ENCODE measurements at regions not wholly inside any gene's neighbourhood (a gene's known extent, or its start where the extent isn't known, plus 50 kb on each side); places are given as distances from the start of the nearest gene placed in this dataset.

DNA sequence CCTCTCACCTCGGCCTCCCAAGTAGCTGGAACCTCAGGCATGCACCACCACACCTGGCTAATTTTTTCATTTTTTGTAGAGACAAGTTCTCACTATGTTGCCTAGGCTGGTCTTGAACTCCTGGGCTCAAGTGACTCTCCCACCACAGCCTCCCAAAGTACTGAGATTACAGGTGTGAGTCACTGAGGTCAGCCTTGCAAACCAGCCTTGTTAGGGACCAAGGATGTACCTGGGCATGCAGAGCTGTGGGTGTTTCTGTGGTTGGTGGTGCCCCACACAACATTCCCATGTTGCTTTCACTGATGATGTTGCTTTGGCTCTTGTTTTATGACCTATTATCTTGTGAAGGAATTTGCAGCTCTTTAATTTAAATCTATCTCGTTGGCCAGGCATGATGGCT lies 54.8 kb downstream of the OTUD1 start:
- ChIA-PET CTCF (no interaction called here), POLR2A (no interaction called here)
- H3K4me3 ChIP-seq (ENCODE audit: low read depth, low read length) = no peak overlapping the region
- no peaks in the 10 kb centered on the region for H3K9me3 ChIP-seq (ENCODE audit: control insufficient read depth, insufficient read depth, low read depth, low read length)
- no peak for TF ChIP-seq ZNF10 (tag by site-specific recombination; IDR thresholded peaks at IDR 0.05)
- TF ChIP-seq KLF7 (tag by site-specific recombination; IDR thresholded peaks at IDR 0.05; ENCODE audit: borderline replicate concordance) = no peak
- TF ChIP-seq ZNF791 (tag by site-specific recombination; IDR thresholded peaks at IDR 0.05) = no peak
- no peak for TF ChIP-seq ZSCAN4 (tag by site-specific recombination; IDR thresholded peaks at IDR 0.05)
- TF ChIP-seq ZNF280D (tag by site-specific recombination; IDR thresholded peaks at IDR 0.05) = no peak
- no peak for TF ChIP-seq ZNF785 (tag by site-specific recombination; IDR thresholded peaks at IDR 0.05)
- no peaks in the 10 kb centered on the region for H3K4me1 ChIP-seq (ENCODE audit: control insufficient read depth, insufficient read depth, low read length)
- H3K36me3 ChIP-seq (ENCODE audit: control insufficient read depth in 2 of 2, insufficient read depth in 1 of 2, low read length in 2 of 2) = no peaks in the 10 kb centered on the region; a peak in 1 of 3 replicates
- H3K27ac ChIP-seq (ENCODE audit: extremely low read depth, low read depth, low read length) = no peak overlapping the region

- no peak overlapping the region for H3K27ac ChIP-seq (ENCODE audit: extremely low read depth, low read depth, low read length)
- CTCF ChIA-PET = interaction anchor here (0.7 to 1.4 kb wide), 2 partner anchors 32 to 53 kb away, joined by 3 read pairs; no protein-coding TSS in a partner anchor
- POLR2A ChIA-PET = no interaction called here
These were observed 57.9 kb downstream of the OTUD1 start for GRCh38 chr10:23496727-23497126.

More at GRCh38 chr10:23496727-23497126, 57.9 kb downstream of the OTUD1 start:
- Histone ChIP-seq H3K9me3 (ENCODE audit: control insufficient read depth, insufficient read depth, low read depth, low read length) (no peaks in the 10 kb centered on the region), H3K36me3 (ENCODE audit: control insufficient read depth in 2 of 2, insufficient read depth in 1 of 2, low read length in 2 of 2) (no peaks in the 10 kb centered on the region; a peak in 1 of 3 replicates), H3K4me3 (ENCODE audit: low read depth, low read length) (no peak overlapping the region), H3K4me1 (ENCODE audit: control insufficient read depth, insufficient read depth, low read length) (no peaks in the 10 kb centered on the region)
- TF ChIP-seq ZNF830 (tag by site-specific recombination; IDR thresholded peaks at IDR 0.05; ENCODE audit: low read depth) (no peak), SALL2 (tag by site-specific recombination; IDR thresholded peaks at IDR 0.05; ENCODE audit: borderline replicate concordance) (no peak), ZFP37 (tag by site-specific recombination; IDR thresholded peaks at IDR 0.05) (no peak), ZNF146 (tag by site-specific recombination; IDR thresholded peaks at IDR 0.05) (no peak), ZNF621 (tag by site-specific recombination; IDR thresholded peaks at IDR 0.05) (no peak), SP7 (tag by site-specific recombination; IDR thresholded peaks at IDR 0.05) (no peak), ZNF623 (tag by site-specific recombination; IDR thresholded peaks at IDR 0.05) (no peak), EGR2 (tag by site-specific recombination; IDR thresholded peaks at IDR 0.05; ENCODE audit: low read depth) (no peak), ZNF585B (tag by site-specific recombination; IDR thresholded peaks at IDR 0.05) (no peak), ZSCAN5A (tag by site-specific recombination; IDR thresholded peaks at IDR 0.05) (no peak), ZNF16 (tag by site-specific recombination; IDR thresholded peaks at IDR 0.05; ENCODE audit: low read depth) (no peak), ZNF600 (tag by site-specific recombination; IDR thresholded peaks at IDR 0.05) (no peak)
- TF ChIP-seq, protein P1, sequence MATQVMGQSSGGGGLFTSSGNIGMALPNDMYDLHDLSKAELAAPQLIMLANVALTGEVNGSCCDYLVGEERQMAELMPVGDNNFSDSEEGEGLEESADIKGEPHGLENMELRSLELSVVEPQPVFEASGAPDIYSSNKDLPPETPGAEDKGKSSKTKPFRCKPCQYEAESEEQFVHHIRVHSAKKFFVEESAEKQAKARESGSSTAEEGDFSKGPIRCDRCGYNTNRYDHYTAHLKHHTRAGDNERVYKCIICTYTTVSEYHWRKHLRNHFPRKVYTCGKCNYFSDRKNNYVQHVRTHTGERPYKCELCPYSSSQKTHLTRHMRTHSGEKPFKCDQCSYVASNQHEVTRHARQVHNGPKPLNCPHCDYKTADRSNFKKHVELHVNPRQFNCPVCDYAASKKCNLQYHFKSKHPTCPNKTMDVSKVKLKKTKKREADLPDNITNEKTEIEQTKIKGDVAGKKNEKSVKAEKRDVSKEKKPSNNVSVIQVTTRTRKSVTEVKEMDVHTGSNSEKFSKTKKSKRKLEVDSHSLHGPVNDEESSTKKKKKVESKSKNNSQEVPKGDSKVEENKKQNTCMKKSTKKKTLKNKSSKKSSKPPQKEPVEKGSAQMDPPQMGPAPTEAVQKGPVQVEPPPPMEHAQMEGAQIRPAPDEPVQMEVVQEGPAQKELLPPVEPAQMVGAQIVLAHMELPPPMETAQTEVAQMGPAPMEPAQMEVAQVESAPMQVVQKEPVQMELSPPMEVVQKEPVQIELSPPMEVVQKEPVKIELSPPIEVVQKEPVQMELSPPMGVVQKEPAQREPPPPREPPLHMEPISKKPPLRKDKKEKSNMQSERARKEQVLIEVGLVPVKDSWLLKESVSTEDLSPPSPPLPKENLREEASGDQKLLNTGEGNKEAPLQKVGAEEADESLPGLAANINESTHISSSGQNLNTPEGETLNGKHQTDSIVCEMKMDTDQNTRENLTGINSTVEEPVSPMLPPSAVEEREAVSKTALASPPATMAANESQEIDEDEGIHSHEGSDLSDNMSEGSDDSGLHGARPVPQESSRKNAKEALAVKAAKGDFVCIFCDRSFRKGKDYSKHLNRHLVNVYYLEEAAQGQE (tag by site-specific recombination; IDR thresholded peaks at IDR 0.05) = no peak

All from HEK293 (cell line).